HG02852 (cell line): ENCODE measurements at regions not wholly inside any gene's neighbourhood (a gene's known extent, or its start where the extent isn't known, plus 50 kb on each side); places are given as distances from the start of the nearest gene placed in this dataset.
"Not testable (repeated sequence)": the region's sequence is repeated elsewhere in the genome, so short reads cannot be mapped to it uniquely, and the experiment has no call there.

ENCODE experiments used
- ATAC-seq: cut with Tn5 transposase; IDR thresholded peaks from one replicate; pipeline ENCODE4 v1.9.1; 2021; ENCODE audit warnings: mild to moderate bottlenecking, moderate library complexity; ENCODE audit not compliant: unreplicated experiment

DNA sequence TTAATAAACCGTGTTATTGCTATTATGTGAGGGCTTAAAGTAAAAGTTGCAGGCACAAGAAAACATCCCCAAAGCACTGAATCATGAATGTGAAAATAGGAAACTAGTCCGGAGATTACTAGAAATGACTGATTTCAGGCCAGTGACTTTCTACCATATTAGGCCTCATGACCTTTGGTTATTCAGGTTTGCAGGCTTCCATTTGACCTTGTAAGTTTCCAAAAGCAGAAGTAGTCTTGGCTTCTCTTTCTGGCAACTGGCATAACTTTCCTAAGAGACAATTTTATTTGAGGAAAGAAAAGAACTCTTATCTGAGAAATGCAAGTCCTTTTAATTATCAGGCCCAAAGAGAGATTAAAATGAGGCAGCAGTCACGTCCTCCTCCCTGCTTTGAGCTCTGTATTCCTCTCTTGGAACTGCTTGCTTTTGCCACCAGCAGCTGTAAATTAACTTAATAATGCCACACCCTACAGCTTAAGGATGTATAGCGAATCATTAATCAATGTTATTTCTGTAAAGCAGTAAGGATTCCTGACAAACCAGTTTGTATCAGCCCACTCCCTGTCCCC lies 225.0 kb upstream of the FAM240B start:
- not testable (repeated sequence) for ATAC-seq

GRCh38 chr9:38940501-38940900 lies 220.6 kb upstream of the FAM240B start:
- not testable (repeated sequence) for ATAC-seq

DNA sequence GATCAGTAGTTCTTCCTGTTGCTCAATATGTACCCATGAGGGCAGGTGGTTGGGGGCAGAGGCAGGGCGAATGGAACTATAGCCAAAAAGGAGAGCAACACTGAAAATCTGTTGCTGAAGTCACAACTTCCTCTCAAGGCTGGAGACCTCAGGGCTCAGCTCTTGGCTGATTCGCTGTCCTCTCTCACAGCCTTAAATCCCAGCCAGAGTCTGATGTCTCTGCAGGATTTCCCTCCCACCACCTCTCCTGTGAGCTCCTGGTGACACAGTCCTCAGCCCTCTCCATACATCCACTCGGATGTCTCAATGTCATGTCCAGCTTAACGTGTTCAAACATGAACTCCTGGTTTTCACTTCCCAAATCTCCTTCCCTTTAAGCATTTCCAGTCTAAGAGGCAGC lies 218.7 kb upstream of the FAM240B start:
- ATAC-seq, result not testable (repeated sequence)

DNA sequence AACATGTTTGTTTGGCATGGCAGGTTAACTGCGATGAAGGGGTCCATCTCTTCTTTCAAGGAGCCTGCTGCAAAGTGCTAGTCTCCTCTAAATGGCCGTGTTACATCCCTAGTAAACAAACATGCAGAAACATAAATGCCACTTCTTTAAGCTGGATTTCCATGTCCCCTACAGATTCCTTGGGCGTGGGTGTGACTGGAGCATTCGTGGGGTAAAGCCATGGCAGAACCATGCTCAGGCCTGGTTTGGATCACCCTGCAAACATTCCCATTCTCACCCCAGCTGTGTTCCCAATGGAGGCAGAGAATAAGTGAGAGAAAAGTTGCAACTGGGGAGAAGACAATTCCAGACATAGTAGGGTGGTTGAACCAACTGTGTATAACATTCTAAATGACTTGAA lies 208.0 kb upstream of the FAM240B start:
- not testable (repeated sequence) for ATAC-seq

- ATAC-seq, result not testable (repeated sequence)
These were observed 206.6 kb upstream of the FAM240B start for GRCh38 chr9:38926565-38926964.

DNA sequence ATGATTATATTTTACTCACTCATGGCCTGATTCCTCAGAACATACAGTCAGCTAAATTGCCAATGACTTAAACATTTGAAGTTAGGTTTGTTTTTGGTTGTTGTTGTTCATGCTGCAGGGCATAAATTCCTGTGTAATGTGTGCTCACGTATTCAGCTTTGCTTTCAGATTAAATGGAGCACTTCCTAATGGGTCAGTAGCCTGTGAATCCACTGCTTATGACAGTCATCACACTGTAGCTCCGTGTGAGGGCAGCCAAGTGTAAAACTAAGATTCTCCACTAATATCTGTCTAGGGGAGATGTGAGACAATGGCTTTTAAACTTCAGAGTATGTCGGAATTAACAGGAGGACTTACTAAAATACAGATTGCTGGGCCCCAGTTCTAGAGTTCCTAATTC lies 201.3 kb upstream of the FAM240B start:
- ATAC-seq, result not testable (repeated sequence)

GRCh38 chr9:38910629-38911028 lies 190.7 kb upstream of the FAM240B start:
- not testable (repeated sequence) for ATAC-seq

DNA sequence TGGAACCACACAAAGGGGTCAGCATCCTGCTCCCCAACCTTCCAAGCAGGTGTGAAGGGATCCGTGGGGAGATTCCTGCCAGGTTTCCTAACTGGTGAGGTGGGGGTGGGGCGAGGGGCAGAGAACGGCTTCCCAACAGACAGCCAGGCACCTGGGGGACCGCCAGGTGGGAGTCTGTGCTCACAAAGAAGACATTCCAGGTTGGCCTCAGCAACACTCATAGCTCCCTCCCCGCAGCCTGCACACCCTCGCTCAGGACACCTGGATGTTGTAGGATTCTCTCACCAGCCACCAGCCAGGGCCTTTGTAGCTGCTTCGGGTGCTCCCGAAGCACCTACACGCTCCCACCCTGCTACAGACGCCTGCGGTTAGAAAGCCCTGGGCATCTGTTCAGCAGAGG lies 184.8 kb upstream of the FAM240B start:
- not testable (repeated sequence) for ATAC-seq

DNA sequence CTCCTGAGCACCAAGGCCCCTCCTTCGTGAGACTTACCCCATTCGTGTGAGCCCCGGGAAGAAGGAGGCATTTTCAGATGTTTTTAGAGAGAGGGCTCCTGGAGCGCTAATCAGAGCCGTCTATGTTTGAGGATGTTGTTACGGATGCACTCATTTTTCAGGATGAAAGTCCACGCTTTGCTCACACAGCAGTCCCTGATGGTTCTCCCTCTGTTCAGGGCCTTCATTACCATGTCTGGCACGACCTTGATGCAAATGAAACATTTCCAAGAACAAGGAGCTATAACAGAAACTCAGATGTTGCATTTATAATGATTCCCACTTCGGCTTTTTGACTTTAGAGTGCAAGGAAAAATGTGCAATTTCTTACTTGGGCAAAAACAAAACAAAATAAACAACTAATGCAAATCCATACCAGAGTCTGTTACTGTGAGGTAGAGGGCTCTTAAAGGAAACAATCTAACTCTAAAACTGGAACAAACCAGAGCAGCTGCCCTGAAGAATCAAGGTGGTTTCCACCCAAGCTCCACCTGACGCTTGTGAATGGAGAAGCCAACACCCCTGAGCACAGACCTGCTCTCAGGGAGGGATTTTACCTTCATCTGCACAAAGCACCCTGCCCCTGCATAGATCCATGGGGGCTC lies 181.7 kb upstream of the FAM240B start:
- not testable (repeated sequence) for ATAC-seq

GRCh38 chr9:38896404-38896803 lies 176.5 kb upstream of the FAM240B start:
- not testable (repeated sequence) for ATAC-seq

DNA sequence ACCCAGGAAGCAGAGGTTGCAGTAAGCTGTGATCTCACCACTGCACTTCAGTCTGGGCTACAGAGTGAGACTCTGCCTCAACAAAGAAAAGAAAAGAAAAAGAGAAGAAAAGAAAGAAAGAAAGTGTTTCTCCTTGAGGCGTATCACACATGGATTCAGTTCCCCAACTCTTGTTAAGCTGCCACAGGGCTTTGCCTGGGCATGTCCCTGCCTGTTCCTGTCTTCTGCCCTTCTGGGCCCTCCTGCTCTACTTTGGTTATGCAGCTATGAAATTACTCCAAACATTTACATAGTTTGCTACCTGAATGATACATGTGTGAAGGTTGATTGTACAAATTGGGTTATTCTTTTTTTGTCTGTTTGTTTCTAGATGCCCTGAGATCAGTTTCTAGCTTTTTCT lies 175.3 kb upstream of the FAM240B start:
- not testable (repeated sequence) for ATAC-seq

DNA sequence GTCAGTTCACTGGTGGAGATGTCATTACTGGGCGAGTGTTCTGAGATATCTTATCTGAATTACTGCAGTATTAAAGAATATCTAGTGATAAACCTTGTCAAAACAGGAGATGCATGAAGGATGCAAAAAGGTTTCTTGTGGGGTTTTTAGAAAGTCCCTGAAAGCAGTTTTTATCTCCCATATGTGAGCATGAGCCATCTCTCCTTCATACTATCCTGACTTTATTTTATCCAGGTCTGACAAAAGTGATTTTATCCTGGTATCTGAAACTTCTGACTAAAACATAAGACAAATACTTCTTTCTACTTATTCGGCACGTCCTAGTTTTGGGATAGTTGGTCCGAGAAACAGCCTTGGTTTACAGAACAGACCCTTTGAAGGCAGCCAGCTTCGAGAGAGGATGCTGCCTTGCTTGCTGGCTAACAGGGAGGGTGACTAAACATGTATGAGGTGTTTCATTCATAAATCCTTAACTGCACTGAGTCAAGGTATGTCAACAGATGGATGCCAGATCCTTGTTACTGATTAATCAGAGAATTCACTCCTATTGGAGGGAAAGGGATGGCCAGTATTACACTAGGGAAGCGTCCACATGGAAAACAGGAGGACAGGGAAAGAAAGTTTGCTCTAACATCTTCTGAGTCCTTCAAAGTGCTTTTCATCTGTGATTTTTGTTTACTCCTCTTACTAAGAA lies 172.8 kb upstream of the FAM240B start:
- not testable (repeated sequence) for ATAC-seq

GRCh38 chr9:38886076-38886475 lies 166.1 kb upstream of the FAM240B start:
- ATAC-seq, result peak; percentile 86

DNA sequence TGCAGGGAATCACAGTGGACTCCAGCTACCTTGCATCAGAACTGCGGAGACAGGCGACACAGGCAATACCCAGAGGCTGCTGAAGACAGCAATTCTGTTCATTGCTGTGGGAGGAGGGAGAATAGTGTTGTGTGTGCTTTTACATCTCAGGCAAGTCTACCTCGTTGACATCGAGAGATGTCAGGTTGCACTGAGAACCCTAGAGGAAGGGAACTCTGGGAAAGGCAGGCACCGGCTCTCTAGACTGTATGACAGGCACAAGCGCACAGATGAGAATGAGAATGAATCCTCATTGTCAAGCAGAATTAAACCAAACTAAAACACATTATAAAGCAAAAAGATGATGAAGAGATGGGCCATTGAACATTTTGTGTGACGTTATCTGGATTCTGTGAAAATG lies 155.7 kb upstream of the FAM240B start:
- ATAC-seq, result not testable (repeated sequence)

GRCh38 chr9:38871282-38871940 lies 151.5 kb upstream of the FAM240B start:
- ATAC-seq, result not testable (repeated sequence)

- not testable (repeated sequence) for ATAC-seq
These were observed 139.9 kb upstream of the FAM240B start for GRCh38 chr9:38859827-38860226.

GRCh38 chr9:38848966-38849365 lies 129.0 kb upstream of the FAM240B start:
- not testable (repeated sequence) for ATAC-seq

DNA sequence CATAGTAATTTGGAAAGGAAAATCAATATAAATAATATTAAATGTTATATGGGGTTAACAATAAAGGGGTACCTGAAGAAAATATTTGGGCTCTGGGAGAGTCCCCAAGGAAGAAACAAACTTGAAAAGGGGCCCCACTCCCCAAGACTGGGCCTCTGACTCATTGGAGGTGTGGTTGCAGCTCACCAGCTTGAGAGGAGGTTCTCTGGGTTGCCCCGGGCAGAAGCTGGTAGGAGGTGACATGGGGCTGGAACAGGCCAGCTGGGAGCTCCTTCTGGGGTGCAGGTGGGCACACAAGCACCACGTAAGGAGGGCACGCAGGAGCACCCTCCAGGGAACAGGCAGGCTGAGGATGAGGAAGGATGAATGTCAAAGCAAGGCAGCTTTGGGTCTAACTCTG lies 120.3 kb upstream of the FAM240B start:
- not testable (repeated sequence) for ATAC-seq

DNA sequence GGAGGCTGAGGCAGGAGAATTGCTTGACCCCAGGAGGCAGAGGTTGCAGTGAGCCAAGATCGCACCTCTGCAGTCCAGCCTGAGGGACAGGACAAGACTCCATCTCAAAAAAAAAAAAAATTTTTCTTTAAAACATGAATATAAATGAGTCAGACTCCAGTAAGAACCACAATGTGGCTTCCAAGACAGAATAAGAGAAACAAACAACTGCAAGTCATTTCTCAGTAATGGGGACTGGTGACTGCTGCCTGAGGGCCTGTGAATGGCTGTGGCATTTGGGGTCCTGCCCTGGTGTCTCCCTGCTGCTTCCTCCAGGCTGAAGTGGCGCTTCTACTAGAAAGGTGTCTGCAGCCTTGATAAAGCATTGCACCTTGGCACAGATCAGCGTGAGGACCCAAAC lies 113.8 kb upstream of the FAM240B start:
- ATAC-seq, result not testable (repeated sequence)

DNA sequence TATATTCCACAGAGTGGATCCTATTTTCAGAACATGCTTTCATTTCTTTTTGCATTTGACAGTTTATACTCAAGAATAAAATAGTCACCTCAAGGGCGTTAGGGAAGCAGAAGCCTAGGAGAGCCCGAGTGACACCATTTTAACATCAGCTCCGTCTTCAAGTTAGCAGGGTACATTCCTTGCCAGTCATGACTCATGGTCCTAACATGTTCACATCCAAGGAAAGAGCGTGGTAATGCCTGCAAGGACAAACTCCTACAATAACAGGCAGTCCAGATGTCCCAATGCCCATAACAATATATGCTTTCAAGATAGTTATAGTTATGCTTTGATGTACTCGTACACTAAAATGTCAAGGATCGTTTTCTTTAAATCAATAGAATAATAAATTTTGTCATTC lies 93.9 kb upstream of the FAM240B start:
- not testable (repeated sequence) for ATAC-seq

GRCh38 chr9:38807919-38808459 lies 88.1 kb upstream of the FAM240B start:
- ATAC-seq, result not testable (repeated sequence)
